ENCODE measurements at regions not wholly inside any gene's neighbourhood (a gene's known extent, or its start where the extent isn't known, plus 50 kb on each side); places are given as distances from the start of the nearest gene placed in this dataset.

GRCh38 chr20:12098421-12098820 is 180.7 kb downstream of the BTBD3 start:
- TF ChIP-seq ZBTB7A (IDR thresholded peaks at IDR 0.05; ENCODE audit: low read depth), result no peak
- no peak for TF ChIP-seq YY1 (IDR thresholded peaks at IDR 0.05; ENCODE audit: low read depth)
- TF ChIP-seq MAX (IDR thresholded peaks at IDR 0.05), result no peak
- no peak for TF ChIP-seq EP300 (IDR thresholded peaks at IDR 0.05; ENCODE audit: borderline replicate concordance)
- no peak for TF ChIP-seq REST (IDR thresholded peaks at IDR 0.05; ENCODE audit: low read depth)
- TF ChIP-seq TCF12 (IDR thresholded peaks at IDR 0.05; ENCODE audit: low read depth), result no peak
- no peak for TF ChIP-seq TAF1 (IDR thresholded peaks at IDR 0.05; ENCODE audit: low read depth)
- no peak for TF ChIP-seq CEBPB (IDR thresholded peaks at IDR 0.05)
- TF ChIP-seq RAD21 (IDR thresholded peaks at IDR 0.05; ENCODE audit: low read depth), result no peak
- no peak for TF ChIP-seq CREB1 (IDR thresholded peaks at IDR 0.05; ENCODE audit: low read depth)
- no peak for TF ChIP-seq FOXM1 (IDR thresholded peaks at IDR 0.05; ENCODE audit: borderline replicate concordance, low read depth)
- TF ChIP-seq TEAD4 (IDR thresholded peaks at IDR 0.05), result no peak
- TF ChIP-seq EGR1 (IDR thresholded peaks at IDR 0.05), result no peak
- TF ChIP-seq NFIC (IDR thresholded peaks at IDR 0.05), result no peak

Data from Ishikawa (cell line).